Body of pancreas (tissue), 4 donors: ENCODE measurements at regions not wholly inside any gene's neighbourhood (a gene's known extent, or its start where the extent isn't known, plus 50 kb on each side); places are given as distances from the start of the nearest gene placed in this dataset.

Source experiments
- CTCF ChIP-seq, 7 experiments: fragments of 450-650 bp in 4 of 7; fragments of 200-600 bp in 3 of 7; sonication (generic) in 3 of 7; IDR thresholded peaks; one replicate each; pipeline ENCODE4 v1.5.1; 2016 to 2019; ENCODE audit warnings: antibody characterized with exemption in 7 of 7
- POLR2A ChIP-seq, 3 donors: fragments of 450-650 bp; IDR thresholded peaks; one replicate each; pipeline ENCODE4 v1.6.1; 2016; ENCODE audit warnings: antibody characterized with exemption in 3 of 3, mild to moderate bottlenecking in 2 of 3

GRCh38 chr5:9721161-9721560 lies 91.0 kb upstream of the TAS2R1 start:
- TF ChIP-seq CTCF (IDR thresholded peaks at IDR 0.05) (no peak), POLR2A (IDR thresholded peaks at IDR 0.05) (no peak)
